ENCODE measurements at regions not wholly inside any gene's neighbourhood (a gene's known extent, or its start where the extent isn't known, plus 50 kb on each side); places are given as distances from the start of the nearest gene placed in this dataset.

DNA sequence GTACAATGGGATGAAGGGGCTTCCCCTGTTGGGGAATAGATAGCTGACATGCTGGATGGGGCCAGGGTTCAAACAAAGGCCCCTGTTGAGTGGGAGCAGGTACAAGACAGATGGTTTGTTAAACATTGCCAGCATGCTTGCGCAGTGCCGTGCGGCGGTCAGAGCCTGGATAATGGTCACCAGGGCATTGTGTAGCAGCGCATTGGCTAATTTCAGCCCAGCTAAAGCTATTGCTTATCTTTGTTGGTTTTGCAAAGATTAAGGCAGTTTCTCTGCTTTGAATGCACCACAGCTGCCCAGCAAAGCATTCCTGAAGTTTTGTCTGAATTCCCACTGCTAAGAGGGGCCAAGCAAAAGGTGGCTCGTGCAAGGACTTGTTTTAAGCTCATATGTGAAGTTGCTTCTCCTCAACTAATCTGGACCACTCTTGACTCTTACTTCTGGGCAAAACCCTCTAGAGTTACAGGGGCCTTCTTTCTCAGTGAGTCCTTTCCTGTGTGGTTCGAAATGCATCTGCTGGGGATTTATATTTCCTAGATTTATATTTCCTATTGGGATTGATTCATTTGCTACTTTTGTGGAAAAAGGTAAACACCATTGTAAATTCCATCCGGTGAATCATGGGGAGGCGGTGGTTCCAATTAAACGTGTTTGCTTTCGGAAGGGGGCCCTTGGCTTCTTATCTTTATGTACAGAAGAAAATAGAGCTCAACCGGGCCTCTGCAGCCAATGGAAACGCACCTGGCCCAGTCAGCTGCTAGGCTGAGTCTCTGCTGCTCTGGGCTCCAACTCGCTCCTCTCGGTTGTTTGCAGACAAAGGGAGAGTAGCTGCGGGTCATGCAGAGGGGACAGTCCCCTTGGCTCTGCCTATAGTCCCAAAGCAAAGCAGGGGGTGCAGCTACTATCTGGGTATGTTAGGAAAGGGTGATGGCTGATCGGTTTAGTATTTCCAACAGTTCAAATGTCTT lies 72.1 kb downstream of the FOXA2 start (continued):
- TF ChIP-seq ZNF552 (CRISPR knock-in tag; IDR thresholded peaks at IDR 0.05; ENCODE audit: borderline replicate concordance) (no peak; the same call in 1 of the 2 replicates), ZNF589 (CRISPR knock-in tag; conservative IDR thresholded peaks at IDR 0.05) (0 out of 2 replicates have a peak, but pooled peaks have one; percentile 30), ZIK1 (CRISPR knock-in tag; IDR thresholded peaks at IDR 0.05; ENCODE audit: borderline replicate concordance, low read depth) (peak; percentile 21; the same call in 1 of the 2 replicates), MAFF (IDR thresholded peaks at IDR 0.05; ENCODE audit: low read depth, low read length) (peak; percentile 51; the same call in 1 of the 2 replicates), ZBTB43 (CRISPR knock-in tag; conservative IDR thresholded peaks at IDR 0.05) (peak; percentile 67), ZNF496 (CRISPR knock-in tag; IDR thresholded peaks at IDR 0.05; ENCODE audit: insufficient replicate concordance) (no peak), MAZ (IDR thresholded peaks at IDR 0.05; ENCODE audit: borderline replicate concordance, low read depth, low read length) (no peak), MAZ (CRISPR knock-in tag; IDR thresholded peaks at IDR 0.05; ENCODE audit: low read depth) (peak; percentile 44), ZNF83 (CRISPR knock-in tag; IDR thresholded peaks at IDR 0.05; ENCODE audit: borderline replicate concordance) (0 out of 2 replicates have a peak, but pooled peaks have one; percentile 23), ZNF264 (CRISPR knock-in tag; IDR thresholded peaks at IDR 0.05) (peak; percentile 75), ZNF510 (CRISPR knock-in tag; IDR thresholded peaks at IDR 0.05; ENCODE audit: low read depth) (peak; percentile 85), ATF7 (IDR thresholded peaks at IDR 0.05) (no peak), ATF7 (CRISPR knock-in tag; IDR thresholded peaks at IDR 0.05) (0 out of 2 replicates have a peak, but pooled peaks have one; percentile 17), DNMT3B (CRISPR knock-in tag; conservative IDR thresholded peaks at IDR 0.05) (peak; percentile 50), MEIS2 (CRISPR knock-in tag; IDR thresholded peaks at IDR 0.05) (peak; percentile 96), MTF1 (CRISPR knock-in tag; IDR thresholded peaks at IDR 0.05) (peak; percentile 66; the same call in 1 of the 2 replicates)
- TF ChIP-seq, protein P1, sequence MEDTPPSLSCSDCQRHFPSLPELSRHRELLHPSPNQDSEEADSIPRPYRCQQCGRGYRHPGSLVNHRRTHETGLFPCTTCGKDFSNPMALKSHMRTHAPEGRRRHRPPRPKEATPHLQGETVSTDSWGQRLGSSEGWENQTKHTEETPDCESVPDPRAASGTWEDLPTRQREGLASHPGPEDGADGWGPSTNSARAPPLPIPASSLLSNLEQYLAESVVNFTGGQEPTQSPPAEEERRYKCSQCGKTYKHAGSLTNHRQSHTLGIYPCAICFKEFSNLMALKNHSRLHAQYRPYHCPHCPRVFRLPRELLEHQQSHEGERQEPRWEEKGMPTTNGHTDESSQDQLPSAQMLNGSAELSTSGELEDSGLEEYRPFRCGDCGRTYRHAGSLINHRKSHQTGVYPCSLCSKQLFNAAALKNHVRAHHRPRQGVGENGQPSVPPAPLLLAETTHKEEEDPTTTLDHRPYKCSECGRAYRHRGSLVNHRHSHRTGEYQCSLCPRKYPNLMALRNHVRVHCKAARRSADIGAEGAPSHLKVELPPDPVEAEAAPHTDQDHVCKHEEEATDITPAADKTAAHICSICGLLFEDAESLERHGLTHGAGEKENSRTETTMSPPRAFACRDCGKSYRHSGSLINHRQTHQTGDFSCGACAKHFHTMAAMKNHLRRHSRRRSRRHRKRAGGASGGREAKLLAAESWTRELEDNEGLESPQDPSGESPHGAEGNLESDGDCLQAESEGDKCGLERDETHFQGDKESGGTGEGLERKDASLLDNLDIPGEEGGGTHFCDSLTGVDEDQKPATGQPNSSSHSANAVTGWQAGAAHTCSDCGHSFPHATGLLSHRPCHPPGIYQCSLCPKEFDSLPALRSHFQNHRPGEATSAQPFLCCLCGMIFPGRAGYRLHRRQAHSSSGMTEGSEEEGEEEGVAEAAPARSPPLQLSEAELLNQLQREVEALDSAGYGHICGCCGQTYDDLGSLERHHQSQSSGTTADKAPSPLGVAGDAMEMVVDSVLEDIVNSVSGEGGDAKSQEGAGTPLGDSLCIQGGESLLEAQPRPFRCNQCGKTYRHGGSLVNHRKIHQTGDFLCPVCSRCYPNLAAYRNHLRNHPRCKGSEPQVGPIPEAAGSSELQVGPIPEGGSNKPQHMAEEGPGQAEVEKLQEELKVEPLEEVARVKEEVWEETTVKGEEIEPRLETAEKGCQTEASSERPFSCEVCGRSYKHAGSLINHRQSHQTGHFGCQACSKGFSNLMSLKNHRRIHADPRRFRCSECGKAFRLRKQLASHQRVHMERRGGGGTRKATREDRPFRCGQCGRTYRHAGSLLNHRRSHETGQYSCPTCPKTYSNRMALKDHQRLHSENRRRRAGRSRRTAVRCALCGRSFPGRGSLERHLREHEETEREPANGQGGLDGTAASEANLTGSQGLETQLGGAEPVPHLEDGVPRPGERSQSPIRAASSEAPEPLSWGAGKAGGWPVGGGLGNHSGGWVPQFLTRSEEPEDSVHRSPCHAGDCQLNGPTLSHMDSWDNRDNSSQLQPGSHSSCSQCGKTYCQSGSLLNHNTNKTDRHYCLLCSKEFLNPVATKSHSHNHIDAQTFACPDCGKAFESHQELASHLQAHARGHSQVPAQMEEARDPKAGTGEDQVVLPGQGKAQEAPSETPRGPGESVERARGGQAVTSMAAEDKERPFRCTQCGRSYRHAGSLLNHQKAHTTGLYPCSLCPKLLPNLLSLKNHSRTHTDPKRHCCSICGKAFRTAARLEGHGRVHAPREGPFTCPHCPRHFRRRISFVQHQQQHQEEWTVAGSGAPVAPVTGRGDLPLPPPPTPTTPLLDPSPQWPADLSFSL (CRISPR knock-in tag; IDR thresholded peaks at IDR 0.05), result peak; percentile 83
- TF ChIP-seq, protein P2, sequence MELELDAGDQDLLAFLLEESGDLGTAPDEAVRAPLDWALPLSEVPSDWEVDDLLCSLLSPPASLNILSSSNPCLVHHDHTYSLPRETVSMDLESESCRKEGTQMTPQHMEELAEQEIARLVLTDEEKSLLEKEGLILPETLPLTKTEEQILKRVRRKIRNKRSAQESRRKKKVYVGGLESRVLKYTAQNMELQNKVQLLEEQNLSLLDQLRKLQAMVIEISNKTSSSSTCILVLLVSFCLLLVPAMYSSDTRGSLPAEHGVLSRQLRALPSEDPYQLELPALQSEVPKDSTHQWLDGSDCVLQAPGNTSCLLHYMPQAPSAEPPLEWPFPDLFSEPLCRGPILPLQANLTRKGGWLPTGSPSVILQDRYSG (CRISPR knock-in tag; IDR thresholded peaks at IDR 0.05), result no peak; the same call in 1 of the 2 replicates
- TF ChIP-seq, protein P3, sequence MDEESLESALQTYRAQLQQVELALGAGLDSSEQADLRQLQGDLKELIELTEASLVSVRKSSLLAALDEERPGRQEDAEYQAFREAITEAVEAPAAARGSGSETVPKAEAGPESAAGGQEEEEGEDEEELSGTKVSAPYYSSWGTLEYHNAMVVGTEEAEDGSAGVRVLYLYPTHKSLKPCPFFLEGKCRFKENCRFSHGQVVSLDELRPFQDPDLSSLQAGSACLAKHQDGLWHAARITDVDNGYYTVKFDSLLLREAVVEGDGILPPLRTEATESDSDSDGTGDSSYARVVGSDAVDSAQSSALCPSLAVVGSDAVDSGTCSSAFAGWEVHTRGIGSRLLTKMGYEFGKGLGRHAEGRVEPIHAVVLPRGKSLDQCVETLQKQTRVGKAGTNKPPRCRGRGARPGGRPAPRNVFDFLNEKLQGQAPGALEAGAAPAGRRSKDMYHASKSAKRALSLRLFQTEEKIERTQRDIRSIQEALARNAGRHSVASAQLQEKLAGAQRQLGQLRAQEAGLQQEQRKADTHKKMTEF (CRISPR knock-in tag; IDR thresholded peaks at IDR 0.05), result peak; percentile 94

All from HepG2 (cell line).